Heart left ventricle (tissue), 13 donors: ENCODE measurements at regions not wholly inside any gene's neighbourhood (a gene's known extent, or its start where the extent isn't known, plus 50 kb on each side); places are given as distances from the start of the nearest gene placed in this dataset.

Source experiments
- POLR2A ChIP-seq, 2 donors: fragments of 450-650 bp; IDR thresholded peaks; one replicate each; pipeline ENCODE4 v1.6.1; 2017; ENCODE audit warnings: antibody characterized with exemption in 2 of 2, mild to moderate bottlenecking in 2 of 2, moderate library complexity in 2 of 2
- TF ChIP-seq, protein P1 (sequence below), 12 donors: fragments of 200-600 bp; sonication (generic) in 4 of 12; IDR thresholded peaks; one replicate each; pipeline versions ENCODE4 v1.5.0 to v1.8.0; 2018 to 2022; ENCODE audit warnings: antibody characterized with exemption in 12 of 12, mild to moderate bottlenecking in 5 of 12
- donor health status: ischemic (EF 13 %, LVEDD 7.1; RV severe dilation, severe dysfunction).
- donor health status: DM: no; HTN: yes; CAD: no.
- donor health status: DM: no; HTN: no; CAD: no.
- donor health status: ischemic (EF 25% LVEDD 6.9; RV normal size, moderate dysfunction).
- donor health status: ischemic (EF 25% LVEDD 5.7; RV mildly dilated, moderate dysfunction).
- donor health status: ischemic (EF 35%, LVEDD 5.7; RV mildly dilated, moderate dysfunction).
- donor health status: nonischemic (EF 11% LVEDD 7.7; RV severe dilation, severe dysfunction).
- donor health status: DM: yes; HTN: yes; CAD: no.
- donor health status: PGD.
- donor health status: ischemic (EF 29% LVEDD 5.4; RV normal size, mild dysfunction).
- donor health status: nonischemic (EF 23%, LVEDD 6.1; RV moderate dilation, normal function).

DNA sequence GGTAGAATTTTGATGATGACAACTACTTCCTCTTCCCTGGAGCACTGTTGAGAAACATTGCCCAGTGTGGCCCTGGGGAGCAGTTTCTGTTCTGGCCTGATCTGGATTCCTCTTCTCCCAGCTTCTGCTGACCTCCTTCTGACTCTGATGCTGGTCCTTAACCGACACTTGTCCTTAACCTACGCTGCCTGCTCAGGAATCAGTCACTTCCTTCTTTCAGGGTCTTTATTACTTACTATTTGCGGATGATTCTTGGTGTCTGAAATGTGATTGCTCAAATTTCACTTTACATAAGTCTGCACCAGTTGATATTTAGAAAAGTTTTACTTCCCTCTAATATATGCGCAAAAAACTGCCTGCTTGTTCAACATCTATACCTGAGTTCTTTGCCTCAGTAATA lies 164.1 kb downstream of the PTEN start:
- TF ChIP-seq, protein P1, sequence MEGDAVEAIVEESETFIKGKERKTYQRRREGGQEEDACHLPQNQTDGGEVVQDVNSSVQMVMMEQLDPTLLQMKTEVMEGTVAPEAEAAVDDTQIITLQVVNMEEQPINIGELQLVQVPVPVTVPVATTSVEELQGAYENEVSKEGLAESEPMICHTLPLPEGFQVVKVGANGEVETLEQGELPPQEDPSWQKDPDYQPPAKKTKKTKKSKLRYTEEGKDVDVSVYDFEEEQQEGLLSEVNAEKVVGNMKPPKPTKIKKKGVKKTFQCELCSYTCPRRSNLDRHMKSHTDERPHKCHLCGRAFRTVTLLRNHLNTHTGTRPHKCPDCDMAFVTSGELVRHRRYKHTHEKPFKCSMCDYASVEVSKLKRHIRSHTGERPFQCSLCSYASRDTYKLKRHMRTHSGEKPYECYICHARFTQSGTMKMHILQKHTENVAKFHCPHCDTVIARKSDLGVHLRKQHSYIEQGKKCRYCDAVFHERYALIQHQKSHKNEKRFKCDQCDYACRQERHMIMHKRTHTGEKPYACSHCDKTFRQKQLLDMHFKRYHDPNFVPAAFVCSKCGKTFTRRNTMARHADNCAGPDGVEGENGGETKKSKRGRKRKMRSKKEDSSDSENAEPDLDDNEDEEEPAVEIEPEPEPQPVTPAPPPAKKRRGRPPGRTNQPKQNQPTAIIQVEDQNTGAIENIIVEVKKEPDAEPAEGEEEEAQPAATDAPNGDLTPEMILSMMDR (IDR thresholded peaks at IDR 0.05) = no peak
- TF ChIP-seq POLR2A (IDR thresholded peaks at IDR 0.05) = no peak
